ENCODE measurements at regions not wholly inside any gene's neighbourhood (a gene's known extent, or its start where the extent isn't known, plus 50 kb on each side); places are given as distances from the start of the nearest gene placed in this dataset.

GRCh38 chr9:1267141-1267570 lies 217.0 kb downstream of the DMRT2 start:
- H3K4me3 ChIP-seq (ENCODE audit: low read depth, low read length, poor library complexity, severe bottlenecking), result no peak overlapping the region
- H3K4me1 ChIP-seq (ENCODE audit: insufficient read depth, low read length, severe bottlenecking), result no peaks in the 10 kb centered on the region
- H4K20me1 ChIP-seq (ENCODE audit: insufficient read depth, low read length), result no peaks in the 10 kb centered on the region
- no peak overlapping the region for H3K4me2 ChIP-seq (ENCODE audit: low read length)
- H3K79me2 ChIP-seq (ENCODE audit: insufficient read depth, low read length), result no peaks in the 10 kb centered on the region
- H3K36me3 ChIP-seq (ENCODE audit: insufficient read depth, low read length), result no peaks in the 10 kb centered on the region
- H2AFZ ChIP-seq (ENCODE audit: low read length), result no peak overlapping the region
- no peaks in the 10 kb centered on the region for H3K27me3 ChIP-seq (ENCODE audit: insufficient read depth, low read length)
- H3F3A ChIP-seq (ENCODE audit: insufficient read depth, low read length), result no peaks in the 10 kb centered on the region
- no peak overlapping the region for H3K9ac ChIP-seq (ENCODE audit: low read length)
- TF ChIP-seq CTCF (IDR thresholded peaks at IDR 0.05; ENCODE audit: low read length), result no peak
- no peak for TF ChIP-seq EZH2 (IDR thresholded peaks at IDR 0.05; ENCODE audit: borderline replicate concordance, low read length)
- no peaks in the 10 kb centered on the region for H3K9me3 ChIP-seq (ENCODE audit: low read length)
- H3K27ac ChIP-seq (ENCODE audit: low read depth, low read length, poor library complexity, severe bottlenecking), result no peak overlapping the region
- H3K9me2 ChIP-seq (ENCODE audit: low read depth, low read length), result no peaks in the 10 kb centered on the region

- Histone ChIP-seq H3K79me2 (ENCODE audit: insufficient read depth, low read length) (no peaks in the 10 kb centered on the region), H3K4me1 (ENCODE audit: insufficient read depth, low read length, severe bottlenecking) (no peaks in the 10 kb centered on the region), H3K27me3 (ENCODE audit: insufficient read depth, low read length) (no peaks in the 10 kb centered on the region), H3K9me2 (ENCODE audit: low read depth, low read length) (no peaks in the 10 kb centered on the region), H3K9ac (ENCODE audit: low read length) (no peak overlapping the region), H3K9me3 (ENCODE audit: low read length) (no peaks in the 10 kb centered on the region), H2AFZ (ENCODE audit: low read length) (no peak overlapping the region), H3K36me3 (ENCODE audit: insufficient read depth, low read length) (no peaks in the 10 kb centered on the region), H4K20me1 (ENCODE audit: insufficient read depth, low read length) (no peaks in the 10 kb centered on the region), H3K4me2 (ENCODE audit: low read length) (no peak overlapping the region), H3K27ac (ENCODE audit: low read depth, low read length, poor library complexity, severe bottlenecking) (no peak overlapping the region), H3K4me3 (ENCODE audit: low read depth, low read length, poor library complexity, severe bottlenecking) (no peak overlapping the region), H3F3A (ENCODE audit: insufficient read depth, low read length) (no peaks in the 10 kb centered on the region)
- TF ChIP-seq EZH2 (IDR thresholded peaks at IDR 0.05; ENCODE audit: borderline replicate concordance, low read length) (no peak), CTCF (IDR thresholded peaks at IDR 0.05; ENCODE audit: low read length) (no peak)
Measured at GRCh38 chr9:1267581-1267980, 217.4 kb downstream of the DMRT2 start.

- no peaks in the 10 kb centered on the region for H4K20me1 ChIP-seq (ENCODE audit: insufficient read depth, low read length)
- no peak overlapping the region for H2AFZ ChIP-seq (ENCODE audit: low read length)
Measured at GRCh38 chr9:1269533-1270315, 219.6 kb downstream of the DMRT2 start.

More at GRCh38 chr9:1269533-1270315, 219.6 kb downstream of the DMRT2 start:
- TF ChIP-seq CTCF (IDR thresholded peaks at IDR 0.05; ENCODE audit: low read length) (no peak), EZH2 (IDR thresholded peaks at IDR 0.05; ENCODE audit: borderline replicate concordance, low read length) (no peak)
- no peaks in the 10 kb centered on the region for H3F3A ChIP-seq (ENCODE audit: insufficient read depth, low read length)
- no peaks in the 10 kb centered on the region for H3K4me1 ChIP-seq (ENCODE audit: insufficient read depth, low read length, severe bottlenecking)
- no peak overlapping the region for H3K9ac ChIP-seq (ENCODE audit: low read length)
- H3K27me3 ChIP-seq (ENCODE audit: insufficient read depth, low read length), result no peaks in the 10 kb centered on the region
- no peak overlapping the region for H3K27ac ChIP-seq (ENCODE audit: low read depth, low read length, poor library complexity, severe bottlenecking)
- no peak overlapping the region for H3K4me3 ChIP-seq (ENCODE audit: low read depth, low read length, poor library complexity, severe bottlenecking)
- H3K36me3 ChIP-seq (ENCODE audit: insufficient read depth, low read length), result no peaks in the 10 kb centered on the region
- H3K9me3 ChIP-seq (ENCODE audit: low read length), result no peaks in the 10 kb centered on the region
- H3K4me2 ChIP-seq (ENCODE audit: low read length), result no peak overlapping the region
- H3K9me2 ChIP-seq (ENCODE audit: low read depth, low read length), result no peaks in the 10 kb centered on the region
- no peaks in the 10 kb centered on the region for H3K79me2 ChIP-seq (ENCODE audit: insufficient read depth, low read length)

Data from OCI-LY1 (cell line).